GM12875 (cell line): ENCODE measurements at regions not wholly inside any gene's neighbourhood (a gene's known extent, or its start where the extent isn't known, plus 50 kb on each side); places are given as distances from the start of the nearest gene placed in this dataset.

Source experiments
- H3K4me3 ChIP-seq: one replicate; pipeline ENCODE4 v1.5.1; 2011; ENCODE audit warnings: low read depth, low read length, control low read depth
- TF ChIP-seq, protein P1 (sequence below): IDR thresholded peaks from 2 replicates; pipeline ENCODE4 v1.5.1; 2011; ENCODE audit warnings: low read depth, mild to moderate bottlenecking, control low read depth, inconsistent platforms, low read length, moderate library complexity, borderline replicate concordance; ENCODE audit not compliant: insufficient read depth

GRCh38 chr20:40489886-40490285 is 199.2 kb downstream of the MAFB start:
- H3K4me3 ChIP-seq, result no peak overlapping the region
- TF ChIP-seq, protein P1, sequence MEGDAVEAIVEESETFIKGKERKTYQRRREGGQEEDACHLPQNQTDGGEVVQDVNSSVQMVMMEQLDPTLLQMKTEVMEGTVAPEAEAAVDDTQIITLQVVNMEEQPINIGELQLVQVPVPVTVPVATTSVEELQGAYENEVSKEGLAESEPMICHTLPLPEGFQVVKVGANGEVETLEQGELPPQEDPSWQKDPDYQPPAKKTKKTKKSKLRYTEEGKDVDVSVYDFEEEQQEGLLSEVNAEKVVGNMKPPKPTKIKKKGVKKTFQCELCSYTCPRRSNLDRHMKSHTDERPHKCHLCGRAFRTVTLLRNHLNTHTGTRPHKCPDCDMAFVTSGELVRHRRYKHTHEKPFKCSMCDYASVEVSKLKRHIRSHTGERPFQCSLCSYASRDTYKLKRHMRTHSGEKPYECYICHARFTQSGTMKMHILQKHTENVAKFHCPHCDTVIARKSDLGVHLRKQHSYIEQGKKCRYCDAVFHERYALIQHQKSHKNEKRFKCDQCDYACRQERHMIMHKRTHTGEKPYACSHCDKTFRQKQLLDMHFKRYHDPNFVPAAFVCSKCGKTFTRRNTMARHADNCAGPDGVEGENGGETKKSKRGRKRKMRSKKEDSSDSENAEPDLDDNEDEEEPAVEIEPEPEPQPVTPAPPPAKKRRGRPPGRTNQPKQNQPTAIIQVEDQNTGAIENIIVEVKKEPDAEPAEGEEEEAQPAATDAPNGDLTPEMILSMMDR, result no peak

DNA sequence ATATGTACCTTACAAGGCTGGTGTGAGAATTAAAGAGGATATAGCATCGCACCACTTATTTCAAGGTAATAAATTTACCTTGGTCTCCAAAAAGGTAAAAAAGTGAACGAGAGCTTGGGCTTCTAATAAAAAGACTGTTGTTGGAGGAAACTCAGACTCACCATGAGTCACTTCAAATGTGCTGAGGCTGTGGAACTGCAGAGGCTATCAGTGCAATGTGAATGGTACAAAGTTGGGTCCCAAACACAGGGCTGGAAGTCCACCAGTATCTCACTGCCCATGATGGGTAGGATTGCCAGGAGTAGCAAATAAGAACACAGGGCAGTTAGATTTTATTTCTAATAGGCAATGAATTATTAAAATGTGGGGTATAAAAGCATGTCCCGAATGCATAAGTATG is 200.6 kb downstream of the MAFB start:
- TF ChIP-seq, protein P1, result no peak
- H3K4me3 ChIP-seq, result no peak overlapping the region

DNA sequence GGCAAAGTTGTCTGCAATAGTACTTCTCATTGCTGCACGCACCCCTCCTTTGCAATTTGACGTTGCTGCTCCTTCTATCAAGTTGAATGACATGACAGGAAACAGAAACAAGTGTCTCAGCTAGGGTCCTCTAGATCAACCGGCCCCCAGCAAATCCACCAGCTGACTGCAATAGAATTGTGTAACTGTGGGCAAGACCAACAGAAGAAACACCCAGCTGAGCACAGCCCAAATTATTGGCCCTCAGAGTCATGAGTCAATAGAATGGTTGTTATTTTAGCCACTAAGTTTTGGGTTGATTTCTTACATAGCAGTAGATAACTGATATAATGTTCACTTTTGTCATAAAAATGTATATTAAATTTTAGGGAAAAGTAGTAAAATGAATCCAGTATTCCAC is 202.7 kb downstream of the MAFB start:
- H3K4me3 ChIP-seq, result no peak overlapping the region
- TF ChIP-seq, protein P1, result no peak

DNA sequence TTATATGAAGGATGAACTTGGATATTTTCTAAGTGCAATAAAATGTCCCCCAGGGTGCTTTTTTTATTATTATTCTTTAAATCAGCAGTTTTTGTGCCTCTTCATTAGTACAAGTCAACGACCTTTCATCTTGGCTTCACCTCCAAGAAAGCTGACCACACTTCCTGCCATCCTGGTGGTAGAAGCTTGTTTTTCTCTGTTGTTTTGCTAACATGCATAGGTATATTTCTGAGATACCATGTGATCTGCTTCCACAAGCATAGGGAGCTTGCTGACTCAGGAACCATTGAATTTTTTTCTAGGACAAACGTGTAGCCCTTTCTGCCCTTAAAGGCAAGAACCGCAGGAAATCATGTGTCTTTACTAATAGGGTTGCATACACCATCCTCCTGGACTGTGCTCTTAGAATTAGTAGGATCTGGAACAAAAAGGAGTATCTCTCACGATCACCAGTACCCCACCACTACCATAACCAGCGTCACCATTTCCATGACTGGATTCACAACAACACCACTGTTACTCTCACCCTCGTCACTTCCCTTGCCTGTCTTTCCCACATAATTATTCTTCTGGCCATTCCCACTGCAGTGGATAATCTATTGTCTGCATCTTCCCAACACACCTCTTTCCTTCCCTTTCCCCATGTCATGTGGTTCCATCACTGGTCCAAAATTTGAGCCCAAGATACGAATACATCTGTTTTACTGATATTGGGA is 207.1 kb downstream of the MAFB start:
- TF ChIP-seq, protein P1, result no peak
- H3K4me3 ChIP-seq, result no peak overlapping the region

GRCh38 chr20:40481337-40481736 is 207.7 kb downstream of the MAFB start:
- TF ChIP-seq, protein P1, result no peak

DNA sequence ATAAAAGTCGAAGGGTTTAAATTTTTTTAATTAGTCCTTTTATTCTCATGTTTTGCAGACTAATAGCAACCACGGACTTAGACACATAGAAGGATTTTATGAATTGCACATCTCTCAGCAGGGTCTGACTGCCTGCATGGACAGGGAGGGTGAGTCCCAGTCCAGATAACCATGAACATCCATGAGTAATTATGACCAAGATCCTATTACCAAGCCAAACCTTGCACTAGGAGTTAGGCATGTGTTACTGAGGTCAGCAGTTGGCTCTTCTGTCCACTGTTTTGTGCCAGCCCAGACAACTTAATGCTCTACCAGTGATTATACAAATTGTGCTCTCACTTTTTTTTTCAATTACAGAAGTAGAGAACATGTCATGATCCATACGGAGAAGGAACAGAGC is 211.2 kb downstream of the MAFB start:
- H3K4me3 ChIP-seq, result no peak overlapping the region
- TF ChIP-seq, protein P1, result no peak

More at GRCh38 chr20:40481337-40481736, 207.7 kb downstream of the MAFB start:
- no peak overlapping the region for H3K4me3 ChIP-seq

DNA sequence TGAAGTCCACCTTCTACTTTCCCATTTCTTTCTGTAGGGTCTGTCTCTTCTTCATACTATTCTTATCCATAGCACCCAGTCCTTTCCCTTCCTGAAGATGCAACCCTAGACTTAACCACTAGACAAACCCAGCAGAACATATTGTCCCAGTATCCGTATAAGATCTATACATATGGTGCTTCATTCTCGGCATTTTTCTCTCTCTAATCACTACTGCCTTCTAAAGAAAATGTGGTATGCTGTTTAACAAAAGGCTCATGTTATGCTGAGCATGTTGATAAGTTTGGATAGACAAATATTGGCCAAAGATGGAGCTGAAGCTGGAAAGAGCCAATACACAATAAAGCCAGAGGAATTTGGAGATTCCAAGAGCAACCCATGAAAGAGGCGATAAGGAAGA is 212.6 kb downstream of the MAFB start:
- TF ChIP-seq, protein P1, result no peak

More for the DNA sequence above, 212.6 kb downstream of the MAFB start:
- no peak overlapping the region for H3K4me3 ChIP-seq
